HepG2 (cell line): ENCODE measurements at regions not wholly inside any gene's neighbourhood (a gene's known extent, or its start where the extent isn't known, plus 50 kb on each side); places are given as distances from the start of the nearest gene placed in this dataset.

Experiments used
- AKNA ChIP-seq: sonication (generic); formaldehyde crosslinking; IDR thresholded peaks from 2 replicates; pipeline ENCODE4 v1.4.0; 2020; ENCODE audit warnings: missing genetic modification reagents, borderline replicate concordance
- DMTF1 ChIP-seq: sonication (generic); formaldehyde crosslinking; IDR thresholded peaks from 2 replicates; pipeline ENCODE4 v1.4.0; 2020; ENCODE audit warnings: mild to moderate bottlenecking, missing genetic modification reagents
- DNMT3B ChIP-seq: conservative IDR thresholded peaks from 2 replicates; pipeline ENCODE4 v1.6.1; 2016; ENCODE audit warnings: missing biosample characterization, control low read depth
- EED ChIP-seq: sonication (generic); formaldehyde crosslinking; IDR thresholded peaks from 2 replicates; pipeline ENCODE4 v1.5.0; 2020; ENCODE audit warnings: mild to moderate bottlenecking, missing genetic modification reagents
- LCORL ChIP-seq, 2 experiments: fragments of 450-650 bp in 1 of 2; sonication (generic) in 1 of 2; formaldehyde crosslinking in 1 of 2; IDR thresholded peaks; 2 replicates each; pipeline versions ENCODE4 v1.5.0 to v1.6.1; 2017 to 2020; ENCODE audit warnings: antibody characterized with exemption in 1 of 2, missing genetic modification reagents in 1 of 2
- MEF2D ChIP-seq: sonication (generic); formaldehyde crosslinking; IDR thresholded peaks from 2 replicates; pipeline ENCODE4 v1.5.1; 2020; ENCODE audit warnings: mild to moderate bottlenecking, missing genetic modification reagents
- MYC ChIP-seq: sonication (generic); formaldehyde crosslinking; IDR thresholded peaks from 2 replicates; pipeline ENCODE4 v1.9.0; 2021; ENCODE audit warnings: missing genetic modification reagents, borderline replicate concordance
- NFATC3 ChIP-seq: sonication (generic); formaldehyde crosslinking; IDR thresholded peaks from 2 replicates; pipeline ENCODE4 v1.5.1; 2020; ENCODE audit warnings: mild to moderate bottlenecking, missing genetic modification reagents
- POLR2A ChIP-seq, 2 experiments: IDR thresholded peaks; 2 replicates each; pipeline ENCODE4 v1.6.1; 2011; ENCODE audit warnings: low read depth in 2 of 2, low read length in 2 of 2, mild to moderate bottlenecking in 1 of 2, moderate library complexity in 1 of 2; ENCODE audit not compliant: insufficient read depth in 1 of 2
- RAD51 ChIP-seq: fragments of 450-650 bp; IDR thresholded peaks from 2 replicates; pipeline ENCODE4 v1.6.1; 2016; ENCODE audit warnings: borderline replicate concordance
- SETDB1 ChIP-seq: sonication (generic); formaldehyde crosslinking; IDR thresholded peaks from 2 replicates; pipeline ENCODE4 v1.5.1; 2020; ENCODE audit warnings: missing genetic modification reagents, mild to moderate bottlenecking, borderline replicate concordance
- SMARCE1 ChIP-seq: fragments of 450-650 bp; IDR thresholded peaks from 2 replicates; pipeline ENCODE4 v1.6.1; 2017; ENCODE audit warnings: borderline replicate concordance
- SUZ12 ChIP-seq: fragments of 150-350 bp; IDR thresholded peaks from 2 replicates; pipeline ENCODE4 v1.6.1; 2014; ENCODE audit warnings: low read depth, low read length
- ZBTB39 ChIP-seq: sonication (generic); formaldehyde crosslinking; IDR thresholded peaks from 2 replicates; pipeline ENCODE4 v1.5.0; 2020; ENCODE audit warnings: missing genetic modification reagents
- ZFP82 ChIP-seq: sonication (generic); formaldehyde crosslinking; IDR thresholded peaks from 2 replicates; pipeline ENCODE4 v1.5.1; 2020; ENCODE audit warnings: mild to moderate bottlenecking, missing genetic modification reagents, borderline replicate concordance
- ZNF121 ChIP-seq: sonication (generic); formaldehyde crosslinking; IDR thresholded peaks from 2 replicates; pipeline ENCODE4 v1.5.0; 2020; ENCODE audit warnings: mild to moderate bottlenecking, missing genetic modification reagents
- ZNF235 ChIP-seq: sonication (generic); formaldehyde crosslinking; IDR thresholded peaks from 2 replicates; pipeline ENCODE4 v1.8.1; 2023; ENCODE audit warnings: mild to moderate bottlenecking, missing genetic modification reagents, borderline replicate concordance
- ZNF367 ChIP-seq: sonication (generic); formaldehyde crosslinking; IDR thresholded peaks from 2 replicates; pipeline ENCODE4 v1.4.0; 2020; ENCODE audit warnings: missing genetic modification reagents, borderline replicate concordance
- TF ChIP-seq, protein P1 (sequence below): sonication (generic); formaldehyde crosslinking; IDR thresholded peaks from 2 replicates; pipeline ENCODE4 v1.4.0; 2020; ENCODE audit warnings: missing genetic modification reagents

- TF ChIP-seq, protein P1, sequence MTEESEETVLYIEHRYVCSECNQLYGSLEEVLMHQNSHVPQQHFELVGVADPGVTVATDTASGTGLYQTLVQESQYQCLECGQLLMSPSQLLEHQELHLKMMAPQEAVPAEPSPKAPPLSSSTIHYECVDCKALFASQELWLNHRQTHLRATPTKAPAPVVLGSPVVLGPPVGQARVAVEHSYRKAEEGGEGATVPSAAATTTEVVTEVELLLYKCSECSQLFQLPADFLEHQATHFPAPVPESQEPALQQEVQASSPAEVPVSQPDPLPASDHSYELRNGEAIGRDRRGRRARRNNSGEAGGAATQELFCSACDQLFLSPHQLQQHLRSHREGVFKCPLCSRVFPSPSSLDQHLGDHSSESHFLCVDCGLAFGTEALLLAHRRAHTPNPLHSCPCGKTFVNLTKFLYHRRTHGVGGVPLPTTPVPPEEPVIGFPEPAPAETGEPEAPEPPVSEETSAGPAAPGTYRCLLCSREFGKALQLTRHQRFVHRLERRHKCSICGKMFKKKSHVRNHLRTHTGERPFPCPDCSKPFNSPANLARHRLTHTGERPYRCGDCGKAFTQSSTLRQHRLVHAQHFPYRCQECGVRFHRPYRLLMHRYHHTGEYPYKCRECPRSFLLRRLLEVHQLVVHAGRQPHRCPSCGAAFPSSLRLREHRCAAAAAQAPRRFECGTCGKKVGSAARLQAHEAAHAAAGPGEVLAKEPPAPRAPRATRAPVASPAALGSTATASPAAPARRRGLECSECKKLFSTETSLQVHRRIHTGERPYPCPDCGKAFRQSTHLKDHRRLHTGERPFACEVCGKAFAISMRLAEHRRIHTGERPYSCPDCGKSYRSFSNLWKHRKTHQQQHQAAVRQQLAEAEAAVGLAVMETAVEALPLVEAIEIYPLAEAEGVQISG (CRISPR knock-in tag): no peak
- TF ChIP-seq ZNF121 (CRISPR knock-in tag): no peak
- TF ChIP-seq NFATC3 (CRISPR knock-in tag): no peak
- TF ChIP-seq LCORL (IDR thresholded peaks at IDR 0.05): no peak
- TF ChIP-seq LCORL (CRISPR knock-in tag; IDR thresholded peaks at IDR 0.05): peak; percentile 50; the same call in 1 of the 2 replicates
- no peak for TF ChIP-seq SUZ12
- TF ChIP-seq ZNF235 (CRISPR knock-in tag): 0 out of 2 replicates have a peak, but pooled peaks have one; percentile 42
- peak; percentile 40; the same call in 1 of the 2 replicates for TF ChIP-seq MYC (CRISPR knock-in tag)
- no peak for TF ChIP-seq POLR2A (IDR thresholded peaks at IDR 0.05; ENCODE audit: insufficient read depth in 1 of 2, low read depth in 2 of 2, low read length in 2 of 2)
- no peak; the same call in 1 of the 2 replicates for TF ChIP-seq EED
- TF ChIP-seq DMTF1 (CRISPR knock-in tag): peak; percentile 66; the same call in 1 of the 2 replicates
- no peak for TF ChIP-seq RAD51
- no peak for TF ChIP-seq AKNA
- no peak for TF ChIP-seq SMARCE1
- TF ChIP-seq MEF2D: no peak
- 0 out of 2 replicates have a peak, but pooled peaks have one; percentile 24 for TF ChIP-seq ZNF367 (CRISPR knock-in tag)
- no peak for TF ChIP-seq ZBTB39 (CRISPR knock-in tag)
- TF ChIP-seq ZFP82 (CRISPR knock-in tag): no peak
- TF ChIP-seq DNMT3B (CRISPR knock-in tag): no peak
- no peak for TF ChIP-seq SETDB1 (CRISPR knock-in tag)
Observed at GRCh38 chr16:87550495-87550961, 51.8 kb upstream of the JPH3 start (continued).
